GM10266 (cell line): ENCODE measurements at regions not wholly inside any gene's neighbourhood (a gene's known extent, or its start where the extent isn't known, plus 50 kb on each side); places are given as distances from the start of the nearest gene placed in this dataset.

Experiments
- DNase-seq: peaks from one replicate; pipeline ENCODE4 v3.0.0; 2012; ENCODE audit errors: extremely low spot score
- TF ChIP-seq, protein P1 (sequence below): IDR thresholded peaks from 2 replicates; pipeline ENCODE4 v1.5.1; 2012; ENCODE audit warnings: mild to moderate bottlenecking, low read depth; ENCODE audit not compliant: control insufficient read depth, insufficient read depth; ENCODE audit errors: missing control alignments

DNA sequence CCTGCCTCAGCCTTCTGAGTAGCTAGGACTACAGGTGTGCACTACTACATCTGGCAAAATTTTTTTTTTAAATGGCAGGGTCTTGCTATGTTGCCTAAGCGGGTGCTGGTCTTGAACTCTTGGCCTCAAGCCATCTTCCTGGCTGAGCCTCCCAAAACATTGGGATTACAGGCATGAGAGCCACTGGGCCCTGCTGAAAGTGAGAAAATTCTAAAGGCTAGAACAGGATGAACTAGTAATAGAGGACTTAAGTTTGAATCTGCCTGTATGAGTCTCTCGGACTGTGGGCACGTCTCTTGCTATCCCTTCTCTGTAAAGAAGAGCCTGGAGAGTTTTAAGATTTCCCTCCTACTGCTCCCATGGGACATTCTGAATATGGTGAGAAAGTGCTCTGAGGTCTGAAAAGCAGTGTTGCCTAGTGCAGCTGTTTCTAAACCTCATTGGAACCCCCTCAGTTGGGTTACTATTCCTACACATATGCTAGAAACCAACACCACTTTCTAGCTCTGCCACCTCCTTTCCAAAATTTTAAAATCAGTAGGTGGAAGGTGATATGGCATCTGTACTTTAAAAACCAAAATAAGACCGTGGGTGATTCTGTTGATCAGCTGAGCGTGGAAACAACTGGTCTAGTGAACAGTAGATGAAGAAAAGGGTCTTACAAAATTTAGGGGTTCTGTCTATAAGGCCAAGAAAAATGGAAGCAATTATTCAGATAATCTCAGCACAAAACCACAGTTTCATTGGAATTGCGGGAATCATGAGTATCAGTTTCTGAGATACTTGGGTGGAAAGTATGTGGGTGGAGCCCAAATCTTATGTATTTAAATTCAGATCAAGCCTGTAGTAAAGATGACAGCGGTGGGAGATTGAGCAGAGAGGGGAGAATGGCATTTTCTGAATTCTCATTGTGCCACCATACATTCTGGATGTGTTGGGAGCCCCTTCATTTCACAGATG is 259.8 kb upstream of the CXCR4 start:
- DNase-seq, result no peak
- TF ChIP-seq, protein P1, sequence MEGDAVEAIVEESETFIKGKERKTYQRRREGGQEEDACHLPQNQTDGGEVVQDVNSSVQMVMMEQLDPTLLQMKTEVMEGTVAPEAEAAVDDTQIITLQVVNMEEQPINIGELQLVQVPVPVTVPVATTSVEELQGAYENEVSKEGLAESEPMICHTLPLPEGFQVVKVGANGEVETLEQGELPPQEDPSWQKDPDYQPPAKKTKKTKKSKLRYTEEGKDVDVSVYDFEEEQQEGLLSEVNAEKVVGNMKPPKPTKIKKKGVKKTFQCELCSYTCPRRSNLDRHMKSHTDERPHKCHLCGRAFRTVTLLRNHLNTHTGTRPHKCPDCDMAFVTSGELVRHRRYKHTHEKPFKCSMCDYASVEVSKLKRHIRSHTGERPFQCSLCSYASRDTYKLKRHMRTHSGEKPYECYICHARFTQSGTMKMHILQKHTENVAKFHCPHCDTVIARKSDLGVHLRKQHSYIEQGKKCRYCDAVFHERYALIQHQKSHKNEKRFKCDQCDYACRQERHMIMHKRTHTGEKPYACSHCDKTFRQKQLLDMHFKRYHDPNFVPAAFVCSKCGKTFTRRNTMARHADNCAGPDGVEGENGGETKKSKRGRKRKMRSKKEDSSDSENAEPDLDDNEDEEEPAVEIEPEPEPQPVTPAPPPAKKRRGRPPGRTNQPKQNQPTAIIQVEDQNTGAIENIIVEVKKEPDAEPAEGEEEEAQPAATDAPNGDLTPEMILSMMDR, result no peak

DNA sequence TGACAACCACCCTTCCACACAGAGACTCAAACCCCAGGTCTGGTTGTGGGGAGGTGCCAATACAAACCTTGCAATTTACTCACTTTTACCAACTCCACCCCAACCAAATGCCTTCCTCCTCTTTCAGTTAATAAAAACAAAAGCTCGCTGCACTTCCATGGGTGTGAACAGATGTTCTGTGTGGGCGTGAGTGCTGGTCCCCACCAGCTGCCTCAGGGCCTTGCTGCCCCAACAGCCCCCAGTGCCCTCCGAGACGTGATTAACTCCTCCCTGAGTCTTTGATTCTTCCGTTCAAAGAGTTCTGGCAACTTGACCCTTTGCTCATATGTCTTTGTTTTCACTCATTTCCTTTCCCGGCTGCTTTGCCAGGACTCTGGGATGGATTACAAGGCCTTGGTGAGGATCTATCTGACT is 258.9 kb upstream of the CXCR4 start:
- no peak for DNase-seq
- TF ChIP-seq, protein P1, result no peak

DNA sequence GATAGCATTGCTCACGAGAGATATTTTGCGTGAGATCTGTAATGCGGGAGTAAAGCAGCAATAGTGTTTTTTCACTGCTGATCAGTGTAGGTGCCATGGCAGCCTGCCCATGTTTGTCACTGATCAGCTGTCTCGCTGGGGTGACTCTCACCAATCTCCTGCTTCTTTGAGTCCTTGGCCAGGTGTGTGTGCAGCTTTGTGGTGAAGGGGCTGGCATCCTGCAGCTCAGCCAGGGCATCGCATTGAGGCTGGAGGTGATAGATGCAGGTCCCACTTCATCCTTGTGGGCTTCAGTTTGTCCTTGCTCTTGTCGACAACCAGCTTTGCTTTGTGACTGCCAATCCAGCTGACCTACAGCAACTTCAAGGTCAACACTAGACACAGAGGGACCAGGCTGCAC is 258.3 kb upstream of the CXCR4 start:
- DNase-seq, result no peak
- TF ChIP-seq, protein P1, result no peak

DNA sequence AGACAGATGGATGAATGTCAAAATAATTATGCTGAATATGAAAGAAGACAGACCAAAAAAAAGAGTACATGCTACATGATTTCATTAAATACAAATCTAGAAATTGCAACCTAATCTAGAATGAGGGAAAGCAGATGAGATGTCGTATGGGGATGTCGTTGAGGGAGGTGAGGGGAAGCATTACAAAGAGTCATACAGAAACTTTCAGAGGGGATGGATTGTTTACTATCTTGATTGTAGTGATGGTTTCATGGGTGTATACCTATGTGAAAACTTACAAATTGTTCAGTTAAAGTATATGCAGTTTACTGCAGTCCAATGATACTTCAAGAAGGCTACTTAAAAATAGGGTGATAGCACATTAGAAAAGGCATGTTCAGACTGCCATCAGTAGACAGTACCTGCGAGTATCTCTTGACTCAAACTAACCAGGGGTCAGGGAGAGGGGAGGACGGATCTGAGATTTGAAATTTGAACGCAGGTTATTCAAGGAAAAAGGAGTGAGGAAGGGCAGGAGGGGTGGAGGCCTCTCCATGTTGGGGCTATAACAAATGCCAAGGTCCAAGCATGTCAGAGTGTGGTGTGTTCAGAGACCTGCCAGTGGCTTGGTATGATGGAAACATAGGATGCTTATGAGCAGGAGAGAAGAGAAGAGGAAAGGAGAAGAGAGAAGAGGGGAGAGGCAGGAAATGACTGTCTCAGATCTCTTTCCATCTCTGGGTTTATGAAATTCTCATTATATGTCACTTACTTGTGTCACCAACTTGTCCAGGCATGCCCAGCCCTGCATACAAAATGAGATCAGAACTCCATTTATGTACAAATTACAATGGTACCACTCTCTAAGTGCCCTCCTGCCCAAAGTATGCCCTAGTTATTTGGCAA is 257.3 kb upstream of the CXCR4 start:
- DNase-seq, result no peak
- TF ChIP-seq, protein P1, result no peak

DNA sequence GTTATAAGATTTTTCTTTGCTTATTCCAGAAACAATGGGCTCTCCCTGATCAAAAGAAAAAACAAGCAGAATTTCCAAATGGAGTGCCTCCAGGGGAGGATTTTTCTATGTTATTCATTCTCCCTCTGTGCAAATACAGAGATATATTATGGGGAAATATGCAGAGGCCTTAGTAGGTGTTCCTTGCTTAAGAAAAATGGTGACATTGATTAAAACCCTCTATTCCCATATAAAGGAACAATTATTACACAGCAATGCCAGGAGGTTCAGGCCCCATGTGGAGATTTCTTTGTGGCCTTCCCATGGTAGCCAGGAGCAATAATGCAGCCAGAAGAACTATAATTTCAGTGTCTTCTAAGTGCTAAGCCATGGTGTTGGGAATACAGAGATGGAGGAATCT is 255.9 kb upstream of the CXCR4 start:
- TF ChIP-seq, protein P1, result no peak
- DNase-seq, result no peak

DNA sequence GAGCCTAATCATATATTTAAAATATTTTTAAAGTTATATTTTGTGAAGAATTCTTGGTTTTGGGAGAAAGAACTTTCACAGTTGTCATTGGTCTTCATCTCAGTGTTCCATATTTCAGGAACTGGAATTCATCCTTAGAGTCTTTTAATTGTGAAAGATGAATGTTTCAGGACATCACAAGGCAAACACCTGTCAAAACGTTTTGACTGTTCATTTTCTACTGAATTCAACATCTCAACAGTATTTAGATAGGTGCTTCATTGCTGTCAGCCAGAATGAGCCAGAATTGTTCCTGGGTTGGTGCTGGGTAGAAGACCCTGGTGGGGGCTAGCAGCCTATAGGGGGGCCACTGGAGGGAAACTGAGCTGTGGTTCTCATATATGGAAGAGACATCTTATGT is 255.1 kb upstream of the CXCR4 start:
- TF ChIP-seq, protein P1, result no peak
- DNase-seq, result no peak

DNA sequence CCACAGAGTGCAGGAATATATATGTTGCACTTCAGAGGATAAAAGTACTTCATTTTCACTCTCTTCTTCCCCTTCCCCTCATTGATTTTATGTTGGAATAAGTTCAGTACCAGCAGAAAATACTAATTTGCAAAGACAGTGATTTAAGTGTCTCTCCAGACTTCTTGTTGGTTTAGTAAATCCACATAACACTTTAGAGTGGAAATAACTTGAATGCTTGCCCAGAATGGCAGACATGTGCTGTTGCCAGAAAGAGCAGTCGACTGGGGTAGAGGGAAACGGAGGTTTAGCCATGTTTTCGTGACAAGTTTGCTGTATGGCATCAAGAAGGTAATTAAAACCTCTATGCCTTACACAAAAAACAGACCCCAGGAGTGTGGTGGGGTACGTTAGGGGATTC is 246.0 kb upstream of the CXCR4 start:
- no peak for DNase-seq
- TF ChIP-seq, protein P1, result no peak
